ENCODE measurements at regions not wholly inside any gene's neighbourhood (a gene's known extent, or its start where the extent isn't known, plus 50 kb on each side); places are given as distances from the start of the nearest gene placed in this dataset.

- in situ Hi-C loops (cut with HindIII; ENCODE audit: low sequenced_read_pairs), result no loop called here
- H3K4me3 ChIP-seq (ENCODE audit: low read depth, low read length), result no peak overlapping the region
- no peak for TF ChIP-seq CTCF (IDR thresholded peaks at IDR 0.05; ENCODE audit: low read depth, low read length, missing control alignments)
- DNase-seq (ENCODE audit: low read depth), result no peak
Observed at GRCh38 chr9:109579191-109579948, 81.3 kb upstream of the PTPN3 start.

GRCh38 chr9:109582386-109582785 lies 84.3 kb upstream of the PTPN3 start:
- in situ Hi-C loops (cut with HindIII; ENCODE audit: low sequenced_read_pairs), result no loop called here
- no peak for DNase-seq (ENCODE audit: low read depth)
- no peak for TF ChIP-seq CTCF (IDR thresholded peaks at IDR 0.05; ENCODE audit: low read depth, low read length, missing control alignments)
- no peak overlapping the region for H3K4me3 ChIP-seq (ENCODE audit: low read depth, low read length)

- no peak for DNase-seq (ENCODE audit: low read depth)
- in situ Hi-C loops (cut with HindIII; ENCODE audit: low sequenced_read_pairs), result no loop called here
- no peak for TF ChIP-seq CTCF (IDR thresholded peaks at IDR 0.05; ENCODE audit: low read depth, low read length, missing control alignments)
- no peak overlapping the region for H3K4me3 ChIP-seq (ENCODE audit: low read depth, low read length)
Observed at GRCh38 chr9:109584205-109584604, 86.1 kb upstream of the PTPN3 start.

- no peak for DNase-seq (ENCODE audit: low read depth)
- TF ChIP-seq CTCF (IDR thresholded peaks at IDR 0.05; ENCODE audit: low read depth, low read length, missing control alignments), result no peak
- no peak overlapping the region for H3K4me3 ChIP-seq (ENCODE audit: low read depth, low read length)
- in situ Hi-C loops (cut with HindIII; ENCODE audit: low sequenced_read_pairs), result no loop called here
Observed at GRCh38 chr9:109585796-109586195, 87.7 kb upstream of the PTPN3 start.

GRCh38 chr9:109586993-109587392 lies 88.9 kb upstream of the PTPN3 start:
- in situ Hi-C loops (cut with HindIII; ENCODE audit: low sequenced_read_pairs), result no loop called here
- TF ChIP-seq CTCF (IDR thresholded peaks at IDR 0.05; ENCODE audit: low read depth, low read length, missing control alignments), result no peak

GRCh38 chr9:109588415-109588814 lies 90.3 kb upstream of the PTPN3 start:
- in situ Hi-C loops (cut with HindIII; ENCODE audit: low sequenced_read_pairs), result no loop called here
- no peak for TF ChIP-seq CTCF (IDR thresholded peaks at IDR 0.05; ENCODE audit: low read depth, low read length, missing control alignments)
- DNase-seq (ENCODE audit: low read depth), result no peak
- H3K4me3 ChIP-seq (ENCODE audit: low read depth, low read length), result no peak overlapping the region

More at GRCh38 chr9:109586993-109587392, 88.9 kb upstream of the PTPN3 start:
- DNase-seq (ENCODE audit: low read depth), result no peak
- H3K4me3 ChIP-seq (ENCODE audit: low read depth, low read length), result no peak overlapping the region
